Natural killer cell (primary cell): ENCODE measurements at regions not wholly inside any gene's neighbourhood (a gene's known extent, or its start where the extent isn't known, plus 50 kb on each side); places are given as distances from the start of the nearest gene placed in this dataset.

Experiments used
- ATAC-seq, 3 donors: fragments of 150-1000 bp in 2 of 3; fragments of 200-7000 bp in 1 of 3; cut with Tn5 transposase; 1 replicate in 1 of 3; 2 replicates in 2 of 3; pipeline ENCODE4 v1.10.0; 2021; ENCODE audit warnings: mild to moderate bottlenecking in 2 of 3, moderate library complexity in 2 of 3
- DNase-seq, 2 donors: peaks; one replicate each; pipeline versions ENCODE4 v3.0.0 to v3.0.0-alpha.2; 2013 to 2021; ENCODE audit warnings: mixed read lengths in 1 of 2
- H3K27ac ChIP-seq: one replicate; pipeline ENCODE4 v1.5.1; 2013; ENCODE audit warnings: mild to moderate bottlenecking, low read length
- H3K27me3 ChIP-seq: one replicate; pipeline ENCODE4 v1.6.1; 2013; ENCODE audit warnings: low read length; ENCODE audit not compliant: control insufficient read depth, insufficient read depth
- H3K36me3 ChIP-seq: one replicate; pipeline ENCODE4 v1.6.1; 2013; ENCODE audit warnings: low read length; ENCODE audit not compliant: control insufficient read depth, insufficient read depth
- H3K4me1 ChIP-seq: one replicate; pipeline ENCODE4 v1.6.1; 2013; ENCODE audit warnings: low read length; ENCODE audit not compliant: control insufficient read depth, insufficient read depth
- H3K4me3 ChIP-seq: one replicate; pipeline ENCODE4 v1.5.1; 2013; ENCODE audit warnings: low read length
- H3K9me3 ChIP-seq: one replicate; pipeline ENCODE4 v1.6.1; 2013; ENCODE audit warnings: low read length; ENCODE audit not compliant: control insufficient read depth, insufficient read depth
- H3K27ac Mint-ChIP-seq, 2 donors: one replicate each; pipeline ENCODE4 v1.8.0; 2022; ENCODE audit warnings: mild to moderate bottlenecking in 2 of 2, mixed read lengths in 2 of 2, moderate library complexity in 1 of 2
- H3K27me3 Mint-ChIP-seq, 2 donors: one replicate each; pipeline ENCODE4 v1.8.0; 2022; ENCODE audit warnings: low read depth in 2 of 2, mixed read lengths in 2 of 2
- H3K36me3 Mint-ChIP-seq: one replicate; pipeline ENCODE4 v1.8.0; 2022; ENCODE audit warnings: mixed read lengths
- H3K4me1 Mint-ChIP-seq, 2 donors: one replicate each; pipeline ENCODE4 v1.8.0; 2022; ENCODE audit warnings: mixed read lengths in 2 of 2
- H3K4me3 Mint-ChIP-seq: one replicate; pipeline ENCODE4 v1.8.0; 2022; ENCODE audit warnings: mild to moderate bottlenecking, moderate library complexity, mixed read lengths
- H3K9me3 Mint-ChIP-seq, 2 donors: one replicate each; pipeline ENCODE4 v1.8.0; 2022; ENCODE audit warnings: mixed read lengths in 2 of 2
- WGBS: methylation state at CpG from one replicate; pipeline ENCODE4 v1.1.7; 2013; ENCODE audit warnings: missing lambda C conversion rate; ENCODE audit not compliant: insufficient coverage; 5-methylcytosine and 5-hydroxymethylcytosine counted together
- intact Hi-C: fragments of 100-400 bp; cut with micrococcal nuclease; formaldehyde crosslinking; loops from one replicate; pipeline ENCODE4 v1.14.2; 2022
- TF ChIP-seq, protein P1 (sequence below): fragments of 200-600 bp; IDR thresholded peaks from one replicate; pipeline ENCODE4 v1.8.0; 2022; ENCODE audit warnings: antibody characterized with exemption

DNA sequence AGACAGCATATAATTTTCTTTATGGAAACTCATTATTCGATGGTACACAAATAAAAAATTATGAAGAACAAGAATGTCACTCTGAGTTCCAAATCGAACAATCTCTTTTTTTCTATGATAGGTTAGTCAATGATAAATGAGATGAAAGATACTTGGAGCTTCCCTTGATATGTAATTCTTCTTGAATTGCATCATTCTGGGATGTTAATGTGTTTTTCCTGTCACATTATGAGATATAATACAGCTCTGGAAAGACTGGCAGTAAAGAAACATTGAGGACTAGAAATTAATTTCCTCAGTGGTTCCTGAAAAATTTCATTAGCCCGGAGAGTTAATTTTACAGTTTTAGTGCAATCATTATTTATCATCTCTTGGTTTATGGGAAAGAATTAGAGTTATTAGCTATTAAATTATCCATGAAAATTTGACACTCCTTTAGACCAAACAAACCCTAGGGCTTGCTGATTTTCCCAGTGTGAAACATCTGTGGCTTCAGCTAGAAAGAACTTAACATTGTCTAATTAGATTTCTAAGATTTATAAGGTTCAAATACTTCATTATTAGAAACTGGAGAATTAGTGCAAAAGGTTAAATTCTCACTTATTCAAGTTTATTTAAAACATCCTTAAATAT, 1546.6 kb upstream of the TENM3 start:
- no peaks in the 10 kb centered on the region for H3K36me3 ChIP-seq
- Mint-ChIP-seq H3K4me3 (no peak overlapping the region), H3K36me3 (no peaks in the 10 kb centered on the region), H3K9me3 (peaks cover 11 to 15% of the 10 kb centered on the region in 2 donors), H3K4me1 (no peaks in the 10 kb centered on the region), H3K27ac (no peak overlapping the region), H3K27me3 (no peaks in the 10 kb centered on the region)
- no peak for ATAC-seq
- no peak overlapping the region for H3K4me3 ChIP-seq
- H3K9me3 ChIP-seq: no peaks in the 10 kb centered on the region
- TF ChIP-seq, protein P1, sequence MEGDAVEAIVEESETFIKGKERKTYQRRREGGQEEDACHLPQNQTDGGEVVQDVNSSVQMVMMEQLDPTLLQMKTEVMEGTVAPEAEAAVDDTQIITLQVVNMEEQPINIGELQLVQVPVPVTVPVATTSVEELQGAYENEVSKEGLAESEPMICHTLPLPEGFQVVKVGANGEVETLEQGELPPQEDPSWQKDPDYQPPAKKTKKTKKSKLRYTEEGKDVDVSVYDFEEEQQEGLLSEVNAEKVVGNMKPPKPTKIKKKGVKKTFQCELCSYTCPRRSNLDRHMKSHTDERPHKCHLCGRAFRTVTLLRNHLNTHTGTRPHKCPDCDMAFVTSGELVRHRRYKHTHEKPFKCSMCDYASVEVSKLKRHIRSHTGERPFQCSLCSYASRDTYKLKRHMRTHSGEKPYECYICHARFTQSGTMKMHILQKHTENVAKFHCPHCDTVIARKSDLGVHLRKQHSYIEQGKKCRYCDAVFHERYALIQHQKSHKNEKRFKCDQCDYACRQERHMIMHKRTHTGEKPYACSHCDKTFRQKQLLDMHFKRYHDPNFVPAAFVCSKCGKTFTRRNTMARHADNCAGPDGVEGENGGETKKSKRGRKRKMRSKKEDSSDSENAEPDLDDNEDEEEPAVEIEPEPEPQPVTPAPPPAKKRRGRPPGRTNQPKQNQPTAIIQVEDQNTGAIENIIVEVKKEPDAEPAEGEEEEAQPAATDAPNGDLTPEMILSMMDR: no peak
- intact Hi-C loops: no loop called here
- DNase-seq: no peak
- H3K27ac ChIP-seq: no peak overlapping the region
- no peaks in the 10 kb centered on the region for H3K4me1 ChIP-seq
- 100% methylated on average over 1 of the region's 3 CpGs for WGBS
- H3K27me3 ChIP-seq: no peaks in the 10 kb centered on the region

DNA sequence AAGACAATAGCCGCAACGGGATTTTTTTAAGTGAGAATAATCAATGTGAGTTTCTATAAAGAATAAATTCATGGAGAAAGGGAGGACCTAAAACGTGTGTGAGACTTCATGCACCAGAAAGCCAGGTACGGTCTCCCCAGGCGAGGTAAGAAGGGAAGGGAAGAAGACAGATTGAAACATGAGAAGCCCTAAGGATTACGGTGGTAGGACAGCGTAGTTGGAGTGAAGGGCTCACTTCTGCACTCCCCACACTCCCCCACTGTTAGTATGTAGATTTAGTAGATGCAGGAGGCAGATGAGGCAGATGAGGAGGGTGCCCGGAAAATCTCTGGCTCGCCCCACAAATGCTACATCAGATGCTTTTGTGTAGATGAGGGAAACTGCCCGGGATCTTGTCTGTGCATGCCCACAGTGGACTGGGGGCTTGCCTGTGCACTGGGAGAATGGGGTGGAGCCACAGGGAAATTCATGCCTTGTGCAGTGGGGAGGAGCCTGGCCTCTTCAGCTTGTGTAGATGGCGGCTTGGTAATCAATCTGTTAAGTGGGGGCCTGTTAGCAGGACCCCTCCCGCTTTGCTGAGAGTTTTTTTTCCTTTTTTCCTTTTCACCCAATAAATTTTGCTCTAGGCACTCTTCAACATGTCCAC, 1544.5 kb upstream of the TENM3 start:
- TF ChIP-seq, protein P1: no peak
- H3K4me1 Mint-ChIP-seq: no peaks in the 10 kb centered on the region
- no peaks in the 10 kb centered on the region for H3K9me3 ChIP-seq
- peaks cover 4 to 17% of the 10 kb centered on the region in 2 donors for H3K9me3 Mint-ChIP-seq
- H3K4me3 ChIP-seq: no peak overlapping the region
- WGBS: 90% methylated on average over 8 of the region's 12 CpGs
- H3K27ac ChIP-seq: no peak overlapping the region
- H3K4me1 ChIP-seq: no peaks in the 10 kb centered on the region
- H3K27ac Mint-ChIP-seq: no peak overlapping the region
- H3K36me3 Mint-ChIP-seq: no peaks in the 10 kb centered on the region
- no peak for ATAC-seq
- DNase-seq: no peak
- H3K36me3 ChIP-seq: no peaks in the 10 kb centered on the region
- no peaks in the 10 kb centered on the region for H3K27me3 ChIP-seq
- intact Hi-C loops: no loop called here
- no peaks in the 10 kb centered on the region for H3K27me3 Mint-ChIP-seq
- no peak overlapping the region for H3K4me3 Mint-ChIP-seq

DNA sequence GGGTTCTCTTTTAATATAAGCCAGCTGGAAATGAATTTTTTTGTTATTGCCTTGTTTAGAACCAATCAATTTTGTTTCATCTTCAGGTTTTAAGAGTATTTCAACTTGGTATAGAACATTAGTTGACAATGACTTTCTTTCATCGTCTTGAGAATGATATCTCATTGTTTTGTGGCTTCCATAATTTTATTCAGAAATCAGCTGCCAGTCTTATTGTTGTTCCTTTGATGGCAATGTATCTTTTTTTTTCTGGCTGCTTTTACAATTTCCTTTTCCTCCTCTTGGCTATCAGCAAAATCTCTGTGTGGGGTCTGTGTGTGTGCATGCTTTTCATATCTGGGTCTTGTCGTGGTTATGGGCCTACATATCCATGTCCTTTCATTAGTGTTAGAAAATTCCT, 1536.4 kb upstream of the TENM3 start:
- WGBS: 43% methylated on average over 1 of the region's 2 CpGs
- Histone ChIP-seq H3K4me1 (no peaks in the 10 kb centered on the region), H3K27ac (no peak overlapping the region), H3K27me3 (no peaks in the 10 kb centered on the region), H3K36me3 (no peaks in the 10 kb centered on the region), H3K4me3 (no peak overlapping the region), H3K9me3 (peaks cover 3% of the 10 kb centered on the region)
- no peaks in the 10 kb centered on the region for H3K4me1 Mint-ChIP-seq
- H3K27me3 Mint-ChIP-seq: no peaks in the 10 kb centered on the region
- intact Hi-C loops: no loop called here
- H3K4me3 Mint-ChIP-seq: no peak overlapping the region
- TF ChIP-seq, protein P1: no peak
- DNase-seq (no peak), ATAC-seq (no peak)
- peaks cover 9 to 16% of the 10 kb centered on the region in 2 donors for H3K9me3 Mint-ChIP-seq
- H3K27ac Mint-ChIP-seq: no peak overlapping the region
- H3K36me3 Mint-ChIP-seq: peaks cover 11% of the 10 kb centered on the region
